ENCODE measurements at regions not wholly inside any gene's neighbourhood (a gene's known extent, or its start where the extent isn't known, plus 50 kb on each side); places are given as distances from the start of the nearest gene placed in this dataset.

GRCh38 chr5:68681929-68682328 lies 411.9 kb upstream of the SLC30A5 start:
- Histone ChIP-seq H3K36me3 (no peaks in the 10 kb centered on the region), H3K9me3 (no peaks in the 10 kb centered on the region), H3K27me3 (no peaks in the 10 kb centered on the region), H3K27ac (no peak overlapping the region), H3K4me3 (no peak overlapping the region), H3K4me1 (ENCODE audit: insufficient read depth) (no peaks in the 10 kb centered on the region)
- TF ChIP-seq CTCF (IDR thresholded peaks at IDR 0.05): no peak
- no peak for TF ChIP-seq POLR2A (IDR thresholded peaks at IDR 0.05)
- no peak for TF ChIP-seq EP300 (IDR thresholded peaks at IDR 0.05)
- intact Hi-C loops (cut with DNase I): no loop called here
- no peak for DNase-seq

GRCh38 chr5:68682400-68683160 lies 411.2 kb upstream of the SLC30A5 start:
- no peak for TF ChIP-seq EP300 (IDR thresholded peaks at IDR 0.05)
- no peak for TF ChIP-seq POLR2A (IDR thresholded peaks at IDR 0.05)
- no peak for TF ChIP-seq CTCF (IDR thresholded peaks at IDR 0.05)
- WGBS, 3 donors: 63 to 74% (median 64%) methylated on average over 6 of the region's 6 CpGs
- no peaks in the 10 kb centered on the region for H3K27me3 ChIP-seq
- H3K4me3 ChIP-seq: no peak overlapping the region
- no peaks in the 10 kb centered on the region for H3K9me3 ChIP-seq
- H3K27ac ChIP-seq: no peak overlapping the region
- no peak for DNase-seq
- H3K4me1 ChIP-seq (ENCODE audit: insufficient read depth): no peaks in the 10 kb centered on the region
- no peaks in the 10 kb centered on the region for H3K36me3 ChIP-seq
- intact Hi-C loops (cut with DNase I): no loop called here

- no peak overlapping the region for H3K27ac ChIP-seq
- intact Hi-C loops (cut with DNase I): no loop called here
- H3K27me3 ChIP-seq: no peaks in the 10 kb centered on the region
- H3K4me3 ChIP-seq: no peak overlapping the region
- no peak for TF ChIP-seq EP300 (IDR thresholded peaks at IDR 0.05)
- TF ChIP-seq POLR2A (IDR thresholded peaks at IDR 0.05): no peak
- no peak for TF ChIP-seq CTCF (IDR thresholded peaks at IDR 0.05)
- no peaks in the 10 kb centered on the region for H3K9me3 ChIP-seq
- no peaks in the 10 kb centered on the region for H3K4me1 ChIP-seq (ENCODE audit: insufficient read depth)
- DNase-seq: no peak
- H3K36me3 ChIP-seq: no peaks in the 10 kb centered on the region
- WGBS, 3 donors: 51 to 55% (median 52%) methylated on average over 5 of the region's 5 CpGs
These were observed 410.2 kb upstream of the SLC30A5 start for GRCh38 chr5:68683632-68684036.

- TF ChIP-seq CTCF (IDR thresholded peaks at IDR 0.05): no peak
- no peak for TF ChIP-seq EP300 (IDR thresholded peaks at IDR 0.05)
- TF ChIP-seq POLR2A (IDR thresholded peaks at IDR 0.05): no peak
- H3K27me3 ChIP-seq: no peaks in the 10 kb centered on the region
- H3K4me1 ChIP-seq (ENCODE audit: insufficient read depth): no peaks in the 10 kb centered on the region
- intact Hi-C loops (cut with DNase I): no loop called here
- H3K27ac ChIP-seq: no peak overlapping the region
- H3K4me3 ChIP-seq: no peak overlapping the region
- peaks cover 0 to 3% of the 10 kb centered on the region in 2 donors for H3K9me3 ChIP-seq
- 0 to 12% (median 12%) methylated on average over 1 of the region's 1 CpG for WGBS, 3 donors
- no peaks in the 10 kb centered on the region for H3K36me3 ChIP-seq
- no peak for DNase-seq
These were observed 408.0 kb upstream of the SLC30A5 start for GRCh38 chr5:68685863-68686262.

Data from ovary (tissue), 7 donors.